ENCODE measurements at regions not wholly inside any gene's neighbourhood (a gene's known extent, or its start where the extent isn't known, plus 50 kb on each side); places are given as distances from the start of the nearest gene placed in this dataset.

DNA sequence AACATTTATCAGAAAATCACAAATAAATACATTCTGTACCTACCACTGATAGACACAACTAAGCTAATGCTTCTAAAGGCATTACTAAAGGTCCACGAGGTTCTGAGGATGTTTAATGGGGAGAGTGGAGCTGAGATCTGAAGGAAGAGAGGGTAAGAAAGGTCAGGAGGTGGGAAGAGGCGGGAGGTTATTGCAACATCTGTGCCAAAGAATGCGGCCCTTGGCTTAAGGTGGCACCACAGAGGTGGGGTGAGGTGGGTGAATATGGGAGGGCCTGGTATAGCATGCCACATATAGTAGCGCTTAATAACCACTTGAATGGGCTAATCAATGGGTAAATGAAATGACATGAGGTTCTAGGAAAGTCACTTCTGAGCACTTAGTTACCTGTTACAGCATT, 217.8 kb upstream of the ATP5MC3 start:
- H3K27me3 ChIP-seq: no peaks in the 10 kb centered on the region
- no peak overlapping the region for H3K4me3 ChIP-seq
- WGBS, 4 donors: 63 to 73% (median 70%) methylated on average over 4 of the region's 4 CpGs
- no peak overlapping the region for H3K27ac ChIP-seq
- no peaks in the 10 kb centered on the region for H3K9me3 ChIP-seq (replicated peaks in 1 of 3)
- no peaks in the 10 kb centered on the region for H3K36me3 ChIP-seq (replicated peaks in 1 of 2)
- DNase-seq: no peak
- TF ChIP-seq CTCF (IDR thresholded peaks at IDR 0.05) (no peak), POLR2A (IDR thresholded peaks at IDR 0.05) (no peak)
- intact Hi-C loops (cut with DNase I): no loop called here
- no peaks in the 10 kb centered on the region for H3K4me1 ChIP-seq (replicated peaks in 1 of 2)

GRCh38 chr2:175398848-175399247, 217.3 kb upstream of the ATP5MC3 start:
- TF ChIP-seq POLR2A (IDR thresholded peaks at IDR 0.05) (no peak), CTCF (IDR thresholded peaks at IDR 0.05) (no peak)
- H3K4me1 ChIP-seq (replicated peaks in 1 of 2): no peaks in the 10 kb centered on the region
- 74 to 81% (median 79%) methylated on average over 6 of the region's 6 CpGs for WGBS, 4 donors
- intact Hi-C loops (cut with DNase I): no loop called here
- no peaks in the 10 kb centered on the region for H3K9me3 ChIP-seq (replicated peaks in 1 of 3)
- H3K27me3 ChIP-seq: no peaks in the 10 kb centered on the region
- DNase-seq: no peak
- no peak overlapping the region for H3K27ac ChIP-seq
- H3K36me3 ChIP-seq (replicated peaks in 1 of 2): no peaks in the 10 kb centered on the region
- no peak overlapping the region for H3K4me3 ChIP-seq

DNA sequence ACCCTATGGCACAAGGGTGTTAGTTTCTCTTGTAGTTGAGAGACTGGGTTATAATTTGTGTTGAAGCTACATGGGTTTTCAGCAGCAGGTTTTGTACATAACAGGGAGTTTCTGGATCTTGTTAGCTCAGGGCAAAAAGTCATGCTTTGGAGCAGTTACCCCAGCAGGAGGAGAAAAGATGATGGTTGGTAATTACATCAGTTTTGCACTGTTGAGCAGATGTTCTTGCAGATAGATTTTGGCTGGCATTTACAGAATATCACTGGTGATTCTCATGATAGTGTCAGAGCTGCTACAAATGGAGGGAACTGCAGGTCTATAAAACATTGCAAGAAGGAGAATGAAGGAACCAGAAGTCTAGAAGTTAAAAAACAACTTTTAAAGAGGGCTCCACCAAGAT, 215.2 kb upstream of the ATP5MC3 start:
- H3K27ac ChIP-seq: no peak overlapping the region
- no peaks in the 10 kb centered on the region for H3K36me3 ChIP-seq (replicated peaks in 1 of 2)
- H3K9me3 ChIP-seq (replicated peaks in 1 of 3): no peaks in the 10 kb centered on the region
- no peak for TF ChIP-seq CTCF (IDR thresholded peaks at IDR 0.05)
- TF ChIP-seq POLR2A (IDR thresholded peaks at IDR 0.05): no peak
- intact Hi-C loops (cut with DNase I): no loop called here
- no peaks in the 10 kb centered on the region for H3K4me1 ChIP-seq (replicated peaks in 1 of 2)
- H3K4me3 ChIP-seq: no peak overlapping the region
- H3K27me3 ChIP-seq: no peaks in the 10 kb centered on the region
- no peak for DNase-seq

DNA sequence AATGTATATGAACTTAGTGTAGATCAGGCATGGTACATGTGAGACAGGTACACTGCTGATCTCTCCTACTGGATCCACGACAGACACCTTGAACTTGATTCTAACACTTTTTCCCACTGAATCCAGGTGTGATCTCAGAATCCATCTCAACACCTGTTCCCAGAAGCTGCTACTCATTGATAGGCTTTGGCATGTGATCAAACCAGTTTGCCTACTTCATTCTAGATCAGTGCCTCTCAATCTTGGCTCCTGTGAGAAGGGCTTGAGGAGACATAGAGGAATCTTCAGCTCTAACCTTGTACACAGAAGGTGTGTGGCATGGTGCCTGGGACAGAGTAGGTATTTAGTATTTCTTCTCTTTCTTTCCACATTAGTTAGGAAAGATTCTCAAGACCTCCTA, 212.3 kb upstream of the ATP5MC3 start:
- intact Hi-C loops (cut with DNase I): no loop called here
- Histone ChIP-seq H3K36me3 (replicated peaks in 1 of 2) (no peaks in the 10 kb centered on the region), H3K9me3 (replicated peaks in 1 of 3) (no peaks in the 10 kb centered on the region), H3K27me3 (no peaks in the 10 kb centered on the region), H3K27ac (no peak overlapping the region), H3K4me1 (replicated peaks in 1 of 2) (no peaks in the 10 kb centered on the region), H3K4me3 (no peak overlapping the region)
- WGBS, 4 donors: 67 to 80% (median 77%) methylated on average over 1 of the region's 1 CpG
- DNase-seq: no peak
- TF ChIP-seq CTCF (IDR thresholded peaks at IDR 0.05) (no peak), POLR2A (IDR thresholded peaks at IDR 0.05) (no peak)
